Lower lobe of right lung (tissue), 2 donors: ENCODE measurements at regions not wholly inside any gene's neighbourhood (a gene's known extent, or its start where the extent isn't known, plus 50 kb on each side); places are given as distances from the start of the nearest gene placed in this dataset.

ENCODE experiments used
- ATAC-seq, 2 donors: fragments of 200-7000 bp; cut with Tn5 transposase; one replicate each; pipeline ENCODE4 v1.9.1; 2020 to 2022; ENCODE audit warnings: mild to moderate bottlenecking in 2 of 2, moderate library complexity in 2 of 2
- DNase-seq: peaks from one replicate; pipeline ENCODE4 v3.0.0-alpha.2; 2020
- H3K27ac ChIP-seq: fragments of 200-600 bp; one replicate; pipeline ENCODE4 v1.8.0; 2022
- H3K27me3 ChIP-seq: fragments of 200-600 bp; one replicate; pipeline ENCODE4 v1.8.0; 2022; ENCODE audit warnings: low read depth
- H3K36me3 ChIP-seq: fragments of 200-600 bp; one replicate; pipeline ENCODE4 v1.8.0; 2022; ENCODE audit warnings: mild to moderate bottlenecking
- H3K4me1 ChIP-seq: fragments of 200-600 bp; one replicate; pipeline ENCODE4 v1.8.0; 2022
- H3K4me3 ChIP-seq: fragments of 200-600 bp; one replicate; pipeline ENCODE4 v1.8.0; 2022; ENCODE audit warnings: mild to moderate bottlenecking
- H3K9me3 ChIP-seq: fragments of 200-600 bp; one replicate; pipeline ENCODE4 v1.8.0; 2022
- CTCF ChIP-seq: fragments of 200-600 bp; IDR thresholded peaks from one replicate; pipeline ENCODE4 v1.8.0; 2022; ENCODE audit warnings: antibody characterized with exemption, mild to moderate bottlenecking
- intact Hi-C: fragments of 100-400 bp; cut with DNase I; formaldehyde crosslinking; loops from one replicate; pipeline ENCODE4 v1.11.0; 2022
- donor health status: DM: no; HTN: yes; CAD: no; lungs with severe emphysema.

GRCh38 chr5:72007336-72008111 lies 99.8 kb upstream of the MAP1B start:
- no peaks in the 10 kb centered on the region for H3K9me3 ChIP-seq
- intact Hi-C loops, result no loop called here
- no peaks in the 10 kb centered on the region for H3K4me1 ChIP-seq
- no peak overlapping the region for H3K27ac ChIP-seq
- H3K27me3 ChIP-seq, result no peaks in the 10 kb centered on the region
- H3K4me3 ChIP-seq, result no peak overlapping the region
- ATAC-seq, result no peak
- TF ChIP-seq CTCF, result no peak
- no peak for DNase-seq
- H3K36me3 ChIP-seq, result no peaks in the 10 kb centered on the region

GRCh38 chr5:72009280-72009679 lies 98.0 kb upstream of the MAP1B start:
- no peak for ATAC-seq
- intact Hi-C loops, result no loop called here

DNA sequence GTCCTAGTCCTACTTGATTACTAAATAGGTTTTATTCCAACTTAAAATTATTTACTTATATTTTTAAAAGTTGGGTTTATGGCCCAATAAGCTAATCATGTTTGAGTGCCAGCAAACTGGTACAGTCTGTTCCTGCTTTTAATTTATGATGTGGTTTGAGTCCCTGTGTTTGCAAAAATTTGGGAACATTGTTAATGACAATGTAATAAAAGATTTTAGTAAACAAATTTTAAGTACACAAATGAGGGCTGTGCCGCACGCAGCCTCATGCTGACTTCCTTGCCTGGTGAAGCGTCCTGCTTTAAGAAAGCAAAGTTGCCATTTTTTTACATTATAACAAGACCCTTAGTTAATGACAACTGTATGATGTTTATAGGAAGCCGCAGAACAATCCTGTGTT lies 96.8 kb upstream of the MAP1B start:
- TF ChIP-seq CTCF, result no peak
- ATAC-seq, result no peak
- no peak overlapping the region for H3K27ac ChIP-seq

More at GRCh38 chr5:72009280-72009679, 98.0 kb upstream of the MAP1B start:
- H3K36me3 ChIP-seq, result no peaks in the 10 kb centered on the region
- DNase-seq, result no peak
- no peak for TF ChIP-seq CTCF
- no peaks in the 10 kb centered on the region for H3K9me3 ChIP-seq
- H3K4me1 ChIP-seq, result no peaks in the 10 kb centered on the region
- no peaks in the 10 kb centered on the region for H3K27me3 ChIP-seq
- H3K4me3 ChIP-seq, result no peak overlapping the region
- no peak overlapping the region for H3K27ac ChIP-seq

GRCh38 chr5:72012906-72013305 lies 94.4 kb upstream of the MAP1B start:
- Histone ChIP-seq H3K27ac (no peak overlapping the region), H3K27me3 (no peaks in the 10 kb centered on the region), H3K4me1 (no peaks in the 10 kb centered on the region), H3K9me3 (no peaks in the 10 kb centered on the region), H3K4me3 (no peak overlapping the region), H3K36me3 (no peaks in the 10 kb centered on the region)
- no peak for DNase-seq
- ATAC-seq, result no peak
- no peak for TF ChIP-seq CTCF
- intact Hi-C loops, result no loop called here

More for the DNA sequence above, 96.8 kb upstream of the MAP1B start:
- Histone ChIP-seq H3K27me3 (no peaks in the 10 kb centered on the region), H3K36me3 (no peaks in the 10 kb centered on the region), H3K4me3 (no peak overlapping the region), H3K4me1 (no peaks in the 10 kb centered on the region), H3K9me3 (no peaks in the 10 kb centered on the region)
- DNase-seq, result no peak
- intact Hi-C loops, result no loop called here

- no peak overlapping the region for H3K27ac ChIP-seq
- H3K36me3 ChIP-seq, result no peaks in the 10 kb centered on the region
- H3K4me1 ChIP-seq, result no peaks in the 10 kb centered on the region
- no peaks in the 10 kb centered on the region for H3K9me3 ChIP-seq
- no peak for ATAC-seq
- H3K27me3 ChIP-seq, result no peaks in the 10 kb centered on the region
- no peak for DNase-seq
- H3K4me3 ChIP-seq, result no peak overlapping the region
- no peak for TF ChIP-seq CTCF
- intact Hi-C loops, result no loop called here
Observed at GRCh38 chr5:72013766-72014624, 93.3 kb upstream of the MAP1B start.
